ENCODE measurements at regions not wholly inside any gene's neighbourhood (a gene's known extent, or its start where the extent isn't known, plus 50 kb on each side); places are given as distances from the start of the nearest gene placed in this dataset.

DNA sequence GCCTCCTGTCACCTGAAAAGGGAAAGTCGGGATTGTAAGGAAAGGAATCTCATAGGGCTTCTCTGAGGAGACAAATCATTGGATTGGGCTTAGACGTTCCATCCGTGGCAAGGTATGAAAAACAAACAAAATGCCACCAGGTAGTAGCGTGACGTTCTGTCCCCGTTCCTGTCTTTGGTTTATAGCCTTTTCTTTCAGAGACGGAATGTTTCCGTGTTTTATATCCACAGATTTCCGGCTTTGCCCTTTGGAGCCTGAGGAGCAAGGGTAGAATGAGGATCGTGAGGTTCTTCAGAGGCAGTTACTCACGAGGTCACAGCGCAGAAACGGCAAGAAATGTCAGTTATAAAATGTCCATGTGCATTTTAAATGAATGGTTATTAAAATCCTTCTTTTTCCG is 118.3 kb downstream of the TMEM18 start:
- no peak overlapping the region for H3K27ac ChIP-seq (ENCODE audit: low read depth, low read length)
- H3K27me3 ChIP-seq (ENCODE audit: insufficient read depth, low read length) = no peaks in the 10 kb centered on the region
- H3K79me2 ChIP-seq (ENCODE audit: control insufficient read depth, insufficient read depth, low read length, unreplicated experiment) = no peaks in the 10 kb centered on the region
- H3K4me1 ChIP-seq (ENCODE audit: control insufficient read depth, insufficient read depth, low read length, unreplicated experiment) = no peaks in the 10 kb centered on the region
- H3K36me3 ChIP-seq (ENCODE audit: insufficient read depth, low read length) = no peaks in the 10 kb centered on the region
- no peak overlapping the region for H3K4me3 ChIP-seq (ENCODE audit: low read depth, low read length)
- H2AFZ ChIP-seq (ENCODE audit: low read length, unreplicated experiment) = no peak overlapping the region

DNA sequence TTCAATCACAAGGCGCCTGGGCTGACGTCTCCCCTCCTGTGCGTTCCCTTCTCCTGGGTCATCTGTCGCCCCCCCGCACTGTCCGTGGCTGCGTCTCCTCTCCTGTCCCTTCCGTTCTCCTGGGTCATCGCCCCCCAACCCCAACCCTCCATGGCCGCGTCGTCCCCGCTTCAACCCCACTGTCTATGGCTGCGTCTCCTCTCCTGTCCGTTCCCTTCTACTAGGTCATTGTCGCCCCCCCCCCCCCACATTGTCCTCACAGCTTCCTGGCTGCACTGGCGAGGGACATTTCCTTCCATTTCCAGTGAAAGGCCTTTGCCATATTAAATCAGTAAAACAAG is 118.9 kb downstream of the TMEM18 start:
- Histone ChIP-seq H3K79me2 (ENCODE audit: control insufficient read depth, insufficient read depth, low read length, unreplicated experiment) (no peaks in the 10 kb centered on the region), H2AFZ (ENCODE audit: low read length, unreplicated experiment) (no peak overlapping the region), H3K27me3 (ENCODE audit: insufficient read depth, low read length) (no peaks in the 10 kb centered on the region), H3K4me3 (ENCODE audit: low read depth, low read length) (no peak overlapping the region), H3K27ac (ENCODE audit: low read depth, low read length) (no peak overlapping the region), H3K4me1 (ENCODE audit: control insufficient read depth, insufficient read depth, low read length, unreplicated experiment) (no peaks in the 10 kb centered on the region), H3K36me3 (ENCODE audit: insufficient read depth, low read length) (no peaks in the 10 kb centered on the region)

DNA sequence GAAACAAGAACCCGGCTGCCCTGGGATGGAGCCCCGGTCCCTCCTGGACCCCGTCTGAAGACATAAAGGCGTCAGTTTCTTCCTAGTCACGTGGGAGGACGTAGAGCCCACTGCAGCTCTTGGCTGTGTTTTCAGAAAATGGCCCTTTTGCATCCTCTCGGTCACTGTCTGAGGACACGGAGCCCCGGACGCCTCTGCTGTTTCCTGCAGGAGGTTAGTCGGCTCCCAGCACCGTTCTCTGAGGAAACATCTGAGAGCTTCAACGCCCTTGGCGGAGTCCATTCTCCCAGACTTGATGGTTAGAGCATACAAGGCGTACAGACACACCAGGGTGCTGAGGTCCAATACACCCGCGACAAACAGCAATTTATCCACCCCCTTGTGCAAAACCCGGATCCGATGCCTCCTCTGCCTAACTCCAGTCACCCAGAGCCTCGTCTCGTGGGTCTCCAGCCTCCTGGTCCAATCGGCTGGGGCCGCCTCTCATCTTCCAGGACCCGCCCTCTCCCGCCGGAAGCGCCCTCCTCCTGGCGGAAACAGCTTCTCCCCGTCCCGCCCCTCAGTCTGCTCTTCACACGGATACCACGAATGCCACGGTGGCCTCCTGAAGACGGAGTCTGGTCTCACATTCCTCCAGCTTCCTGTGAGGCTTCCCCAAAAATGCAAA is 119.4 kb downstream of the TMEM18 start:
- Histone ChIP-seq H3K4me1 (ENCODE audit: control insufficient read depth, insufficient read depth, low read length, unreplicated experiment) (no peaks in the 10 kb centered on the region), H3K79me2 (ENCODE audit: control insufficient read depth, insufficient read depth, low read length, unreplicated experiment) (no peaks in the 10 kb centered on the region), H3K36me3 (ENCODE audit: insufficient read depth, low read length) (no peaks in the 10 kb centered on the region), H2AFZ (ENCODE audit: low read length, unreplicated experiment) (no peak overlapping the region), H3K27ac (ENCODE audit: low read depth, low read length) (no peak overlapping the region), H3K4me3 (ENCODE audit: low read depth, low read length) (no peak overlapping the region), H3K27me3 (ENCODE audit: insufficient read depth, low read length) (no peaks in the 10 kb centered on the region)

DNA sequence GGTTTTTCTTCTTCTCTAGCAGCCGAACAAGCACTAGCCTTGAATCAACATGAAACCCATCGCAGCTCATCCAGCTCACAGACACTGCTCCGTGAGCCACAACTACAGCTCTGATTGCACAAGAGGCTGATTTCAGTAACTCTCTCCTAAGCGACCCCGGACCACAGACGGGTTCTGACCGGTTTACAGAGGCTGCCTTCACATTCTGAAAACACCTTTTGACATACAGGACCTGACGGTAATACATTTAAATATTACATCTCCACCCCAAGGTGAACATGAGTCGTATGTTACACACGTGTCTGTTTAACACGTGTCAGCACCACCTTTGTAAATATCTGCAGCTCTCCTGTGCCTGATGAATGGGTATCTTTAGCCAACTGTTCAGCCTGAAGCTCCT is 120.7 kb downstream of the TMEM18 start:
- Histone ChIP-seq H2AFZ (ENCODE audit: low read length, unreplicated experiment) (no peak overlapping the region), H3K27me3 (ENCODE audit: insufficient read depth, low read length) (no peaks in the 10 kb centered on the region), H3K4me3 (ENCODE audit: low read depth, low read length) (no peak overlapping the region), H3K4me1 (ENCODE audit: control insufficient read depth, insufficient read depth, low read length, unreplicated experiment) (no peaks in the 10 kb centered on the region), H3K27ac (ENCODE audit: low read depth, low read length) (no peak overlapping the region), H3K79me2 (ENCODE audit: control insufficient read depth, insufficient read depth, low read length, unreplicated experiment) (no peaks in the 10 kb centered on the region), H3K36me3 (ENCODE audit: insufficient read depth, low read length) (no peaks in the 10 kb centered on the region)

DNA sequence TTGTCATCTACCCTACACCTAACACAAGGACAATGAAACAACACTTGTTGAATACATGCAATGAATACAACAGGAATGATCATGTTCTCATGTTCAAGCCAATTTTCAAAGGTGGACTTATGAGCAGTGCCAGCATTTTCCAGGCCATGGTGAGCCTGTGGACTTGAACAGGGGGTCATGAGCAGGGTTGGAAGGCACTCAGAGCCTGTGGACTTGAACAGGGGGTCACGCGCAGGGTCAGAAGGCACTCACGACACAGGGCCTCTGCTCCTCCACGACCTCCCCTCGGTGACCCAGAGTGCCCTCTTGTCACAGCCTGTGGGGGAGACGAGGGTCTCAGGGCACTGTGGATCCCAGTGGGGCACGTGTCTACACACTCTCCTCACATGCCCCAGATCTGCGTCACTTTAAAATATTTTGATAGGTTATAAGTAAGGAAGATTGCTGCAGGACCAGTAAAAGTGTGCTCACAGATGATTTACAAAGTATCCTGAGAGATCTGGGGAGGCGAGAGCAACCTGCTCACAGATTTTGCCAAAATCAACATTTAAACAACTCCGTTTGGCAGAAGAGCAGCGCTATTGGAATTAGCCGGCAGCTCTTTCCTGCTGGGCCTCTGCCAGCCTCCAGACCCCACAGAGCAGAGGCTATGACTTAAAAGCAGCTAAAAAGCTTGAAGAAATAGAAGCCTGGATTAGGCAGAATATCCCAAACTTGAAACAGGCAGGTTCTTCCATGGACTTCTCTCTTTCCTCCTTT is 121.9 kb downstream of the TMEM18 start:
- H3K27ac ChIP-seq (ENCODE audit: low read depth, low read length) = no peak overlapping the region

DNA sequence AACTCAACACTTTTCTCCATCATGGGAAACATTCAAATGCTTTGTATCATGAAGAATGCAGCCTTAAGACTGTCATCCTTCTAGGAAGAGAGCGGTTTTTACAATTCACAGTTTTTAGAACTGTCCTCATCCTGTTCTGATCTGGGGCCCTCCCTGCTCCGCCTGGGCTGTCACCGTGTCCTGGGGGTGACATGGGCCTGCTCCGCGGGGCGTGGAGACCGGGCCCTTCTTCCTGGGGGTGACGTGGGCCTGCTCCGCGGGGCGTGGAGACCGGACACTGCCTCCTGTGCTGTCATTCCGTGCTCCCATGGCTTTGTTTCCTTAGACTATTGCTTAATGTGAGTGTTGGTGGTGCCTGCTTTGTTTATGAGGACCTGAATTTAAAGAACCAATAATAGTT is 122.8 kb downstream of the TMEM18 start:
- no peak overlapping the region for H3K4me3 ChIP-seq (ENCODE audit: low read depth, low read length)
- H3K4me1 ChIP-seq (ENCODE audit: control insufficient read depth, insufficient read depth, low read length, unreplicated experiment) = no peaks in the 10 kb centered on the region
- H3K27me3 ChIP-seq (ENCODE audit: insufficient read depth, low read length) = no peaks in the 10 kb centered on the region
- no peaks in the 10 kb centered on the region for H3K79me2 ChIP-seq (ENCODE audit: control insufficient read depth, insufficient read depth, low read length, unreplicated experiment)
- no peak overlapping the region for H2AFZ ChIP-seq (ENCODE audit: low read length, unreplicated experiment)
- no peaks in the 10 kb centered on the region for H3K36me3 ChIP-seq (ENCODE audit: insufficient read depth, low read length)
- H3K27ac ChIP-seq (ENCODE audit: low read depth, low read length) = no peak overlapping the region

More for the DNA sequence above, 121.9 kb downstream of the TMEM18 start:
- Histone ChIP-seq H3K4me3 (ENCODE audit: low read depth, low read length) (no peak overlapping the region), H3K4me1 (ENCODE audit: control insufficient read depth, insufficient read depth, low read length, unreplicated experiment) (no peaks in the 10 kb centered on the region), H3K27me3 (ENCODE audit: insufficient read depth, low read length) (no peaks in the 10 kb centered on the region), H2AFZ (ENCODE audit: low read length, unreplicated experiment) (no peak overlapping the region), H3K36me3 (ENCODE audit: insufficient read depth, low read length) (no peaks in the 10 kb centered on the region), H3K79me2 (ENCODE audit: control insufficient read depth, insufficient read depth, low read length, unreplicated experiment) (no peaks in the 10 kb centered on the region)

DNA sequence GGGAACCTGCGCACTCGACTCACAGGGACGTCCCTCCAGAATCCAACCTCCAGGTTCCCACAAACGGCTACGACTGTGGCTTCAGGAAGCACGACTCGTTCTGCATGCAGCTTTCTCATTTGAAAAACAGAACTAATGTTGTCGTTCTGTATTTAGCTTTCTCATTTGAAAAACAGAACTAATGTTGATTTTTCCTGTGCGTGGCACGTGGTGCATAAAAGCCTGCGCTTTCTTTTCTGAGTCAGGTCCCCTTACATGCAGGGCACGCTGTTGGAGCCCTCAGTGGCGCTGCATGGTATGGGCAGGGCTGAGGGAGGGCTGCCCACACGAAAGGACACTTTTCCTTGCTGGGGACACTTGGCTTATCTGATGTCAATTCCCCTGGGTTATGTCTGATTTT is 124.3 kb downstream of the TMEM18 start:
- Histone ChIP-seq H3K4me3 (ENCODE audit: low read depth, low read length) (no peak overlapping the region), H3K27ac (ENCODE audit: low read depth, low read length) (no peak overlapping the region), H3K4me1 (ENCODE audit: control insufficient read depth, insufficient read depth, low read length, unreplicated experiment) (no peaks in the 10 kb centered on the region), H3K79me2 (ENCODE audit: control insufficient read depth, insufficient read depth, low read length, unreplicated experiment) (no peaks in the 10 kb centered on the region), H3K36me3 (ENCODE audit: insufficient read depth, low read length) (no peaks in the 10 kb centered on the region), H3K27me3 (ENCODE audit: insufficient read depth, low read length) (no peaks in the 10 kb centered on the region), H2AFZ (ENCODE audit: low read length, unreplicated experiment) (no peak overlapping the region)

DNA sequence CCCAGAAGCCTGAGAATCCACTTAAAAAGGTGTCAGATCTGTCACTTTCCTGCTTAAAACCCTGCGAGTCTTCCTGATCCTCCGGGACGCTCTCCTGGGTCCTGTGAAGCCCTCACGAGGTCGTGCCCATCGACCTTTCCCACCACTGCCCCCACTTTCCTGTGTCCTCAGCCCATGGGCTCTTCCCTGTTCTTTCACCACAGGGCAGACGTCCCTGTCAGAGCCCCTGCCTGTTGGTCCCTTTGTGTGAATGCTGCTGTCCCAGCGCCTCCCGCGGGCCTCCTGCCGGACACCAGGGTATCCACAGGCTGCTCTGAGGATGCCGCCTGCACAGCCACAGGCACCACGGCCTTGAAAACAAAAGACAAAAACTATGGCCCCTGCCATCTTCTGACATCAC is 125.6 kb downstream of the TMEM18 start:
- no peaks in the 10 kb centered on the region for H3K4me1 ChIP-seq (ENCODE audit: control insufficient read depth, insufficient read depth, low read length, unreplicated experiment)

DNA sequence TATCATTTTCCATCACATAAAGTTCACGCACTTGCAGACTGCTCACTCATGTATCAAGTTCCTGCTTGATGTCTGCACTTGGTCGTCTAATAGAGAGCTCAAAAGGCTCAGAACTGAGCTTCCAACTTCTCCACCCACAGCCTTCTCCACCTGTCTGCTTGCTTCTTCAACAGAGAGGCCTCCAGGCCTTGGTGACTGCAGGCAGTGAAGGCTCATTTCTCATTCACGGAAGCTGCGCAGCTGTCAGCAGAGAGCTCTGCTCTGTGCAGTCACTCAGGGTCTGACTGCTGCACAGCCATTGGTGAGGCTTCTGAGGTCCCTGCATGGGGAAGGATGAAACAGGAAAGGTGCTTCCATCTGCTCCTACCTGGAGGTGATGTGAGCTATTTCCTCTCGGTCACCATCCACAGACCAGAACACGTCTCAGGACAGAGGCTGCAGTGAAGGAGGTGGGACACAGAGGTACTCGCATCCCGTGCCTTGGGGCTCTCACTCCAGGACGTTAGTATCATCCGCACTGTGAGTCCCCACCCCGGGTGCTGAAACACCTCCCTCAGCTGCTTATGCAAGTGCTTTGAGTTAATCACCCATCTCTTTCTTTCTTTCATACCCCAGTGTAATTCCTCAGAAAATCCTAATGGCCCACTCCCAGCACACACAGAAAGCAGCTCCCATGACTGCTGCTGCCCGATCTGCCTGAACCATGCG is 126.2 kb downstream of the TMEM18 start:
- Histone ChIP-seq H3K27me3 (ENCODE audit: insufficient read depth, low read length) (no peaks in the 10 kb centered on the region), H3K79me2 (ENCODE audit: control insufficient read depth, insufficient read depth, low read length, unreplicated experiment) (no peaks in the 10 kb centered on the region), H3K4me1 (ENCODE audit: control insufficient read depth, insufficient read depth, low read length, unreplicated experiment) (no peaks in the 10 kb centered on the region), H3K4me3 (ENCODE audit: low read depth, low read length) (no peak overlapping the region), H3K27ac (ENCODE audit: low read depth, low read length) (no peak overlapping the region), H3K36me3 (ENCODE audit: insufficient read depth, low read length) (no peaks in the 10 kb centered on the region), H2AFZ (ENCODE audit: low read length, unreplicated experiment) (no peak overlapping the region)

More for the DNA sequence above, 125.6 kb downstream of the TMEM18 start:
- Histone ChIP-seq H3K4me3 (ENCODE audit: low read depth, low read length) (no peak overlapping the region), H3K27ac (ENCODE audit: low read depth, low read length) (no peak overlapping the region), H3K27me3 (ENCODE audit: insufficient read depth, low read length) (no peaks in the 10 kb centered on the region), H2AFZ (ENCODE audit: low read length, unreplicated experiment) (no peak overlapping the region), H3K79me2 (ENCODE audit: control insufficient read depth, insufficient read depth, low read length, unreplicated experiment) (no peaks in the 10 kb centered on the region), H3K36me3 (ENCODE audit: insufficient read depth, low read length) (no peaks in the 10 kb centered on the region)

DNA sequence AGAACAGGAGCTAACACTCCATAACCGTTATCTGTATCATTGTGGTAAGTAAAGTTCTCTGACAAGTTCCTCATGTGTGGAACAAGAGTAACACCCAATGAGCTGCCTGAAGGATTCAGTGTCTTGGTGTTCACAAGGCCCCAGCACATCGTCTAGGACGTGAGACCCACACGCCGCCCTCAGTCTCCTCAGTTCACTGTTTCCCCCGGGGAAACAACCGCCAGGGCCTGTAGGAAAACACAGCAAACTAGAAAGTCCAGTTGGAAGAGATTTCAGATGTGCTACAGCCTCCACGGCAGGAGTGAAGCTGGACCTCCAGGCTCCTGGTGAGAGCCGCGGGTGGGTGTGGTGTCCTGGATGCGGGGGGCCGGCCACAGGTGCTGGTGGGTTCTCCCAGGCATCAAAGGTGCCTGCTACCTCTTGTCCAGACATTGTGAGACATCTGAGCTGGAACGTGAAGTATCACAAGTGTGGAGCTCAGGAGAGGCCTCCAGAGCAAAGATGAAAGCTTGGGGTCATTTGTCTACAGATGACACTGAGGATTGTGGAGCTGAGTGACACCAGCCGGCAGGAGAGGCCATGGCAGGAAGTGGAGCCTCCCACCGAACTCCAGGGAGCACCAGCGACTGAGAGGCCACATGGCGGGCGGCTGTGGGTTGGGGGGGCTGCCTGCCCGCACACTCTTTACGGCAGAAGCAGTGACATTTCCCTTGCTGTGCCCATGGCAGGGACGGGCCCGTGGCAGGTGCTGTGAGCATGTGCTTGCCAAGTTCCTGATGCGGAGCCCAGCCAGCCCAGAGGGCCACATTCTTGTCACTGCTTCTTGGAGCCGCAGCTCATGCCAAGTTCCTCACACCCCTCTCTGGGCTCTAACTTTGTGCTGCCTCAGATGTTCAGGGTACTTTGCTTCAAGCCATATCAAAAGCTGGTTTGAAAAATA is 131.2 kb downstream of the TMEM18 start:
- Histone ChIP-seq H2AFZ (ENCODE audit: low read length, unreplicated experiment) (no peak overlapping the region), H3K36me3 (ENCODE audit: insufficient read depth, low read length) (no peaks in the 10 kb centered on the region), H3K4me1 (ENCODE audit: control insufficient read depth, insufficient read depth, low read length, unreplicated experiment) (no peaks in the 10 kb centered on the region), H3K79me2 (ENCODE audit: control insufficient read depth, insufficient read depth, low read length, unreplicated experiment) (no peaks in the 10 kb centered on the region), H3K27ac (ENCODE audit: low read depth, low read length) (no peak overlapping the region), H3K4me3 (ENCODE audit: low read depth, low read length) (no peak overlapping the region), H3K27me3 (ENCODE audit: insufficient read depth, low read length) (no peaks in the 10 kb centered on the region)

Data from ACC112 (cell line).